Transverse colon (tissue), 4 donors: ENCODE measurements at regions not wholly inside any gene's neighbourhood (a gene's known extent, or its start where the extent isn't known, plus 50 kb on each side); places are given as distances from the start of the nearest gene placed in this dataset.

ENCODE experiments used
- DNase-seq: peaks from one replicate; pipeline ENCODE4 v3.0.0-alpha.2; 2019
- H3K27ac ChIP-seq, 4 donors: fragments of 200-600 bp; sonication (generic); 2 replicates each; pipeline ENCODE4 v1.5.1; 2016 to 2018; ENCODE audit warnings: inconsistent platforms in 4 of 4
- H3K27me3 ChIP-seq: fragments of 200-600 bp; sonication (generic); 2 replicates; pipeline ENCODE4 v1.5.1; 2017; ENCODE audit warnings: inconsistent platforms
- H3K36me3 ChIP-seq, 4 donors: fragments of 200-600 bp; sonication (generic); 2 replicates each; pipeline ENCODE4 v1.5.1; 2017 to 2019; ENCODE audit warnings: inconsistent platforms in 4 of 4
- H3K4me1 ChIP-seq, 4 donors: fragments of 200-600 bp; sonication (generic); 2 replicates each; pipeline ENCODE4 v1.5.1; 2017 to 2020; ENCODE audit warnings: inconsistent platforms in 4 of 4
- H3K4me3 ChIP-seq, 4 donors: fragments of 200-600 bp; sonication (generic); 1 replicate in 1 of 4; 2 replicates in 3 of 4; pipeline versions ENCODE4 v1.5.1 to v1.6.1; 2017 to 2019; ENCODE audit warnings: inconsistent platforms in 4 of 4
- H3K9me3 ChIP-seq, 2 donors: fragments of 200-600 bp; sonication (generic); 2 replicates each; pipeline ENCODE4 v1.5.1; 2017 to 2019; ENCODE audit warnings: inconsistent platforms in 2 of 2
- CTCF ChIP-seq, 5 experiments: fragments of 200-600 bp in 3 of 5; fragments of 450-650 bp in 2 of 5; sonication (generic) in 3 of 5; IDR thresholded peaks; 1 replicate in 2 of 5; 2 replicates in 3 of 5; pipeline ENCODE4 v1.5.1; 2016 to 2017; ENCODE audit warnings: antibody characterized with exemption in 5 of 5, inconsistent platforms in 3 of 5, mild to moderate bottlenecking in 2 of 5, moderate library complexity in 1 of 5
- EP300 ChIP-seq: sonication (generic); formaldehyde crosslinking; IDR thresholded peaks from one replicate; pipeline ENCODE4 v1.6.1; 2017; ENCODE audit warnings: antibody characterized with exemption, low read depth
- POLR2A ChIP-seq: fragments of 450-650 bp; IDR thresholded peaks from one replicate; pipeline ENCODE4 v1.6.1; 2016; ENCODE audit warnings: antibody characterized with exemption, mild to moderate bottlenecking, moderate library complexity
- POLR2AphosphoS5 ChIP-seq, 3 donors: sonication (generic); formaldehyde crosslinking; IDR thresholded peaks; one replicate each; pipeline ENCODE4 v1.6.1; 2016; ENCODE audit warnings: antibody characterized with exemption in 3 of 3
- WGBS, 2 donors: methylation state at CpG; one replicate each; pipeline ENCODE4 v1.1.5; 2018; ENCODE audit warnings: low coverage in 1 of 2; 5-methylcytosine and 5-hydroxymethylcytosine counted together
- in situ Hi-C, 4 donors: fragments of 200-750 bp; cut with MboI; loops; one replicate each; pipeline versions ENCODE4 v1.15.0 to v1.15.1; 2017; ENCODE audit warnings: low sequenced_read_pairs in 3 of 4, low pct_ligation_motif_present in 1 of 4, low pct_unique_long_range_greater_than_20kb in 1 of 4
- intact Hi-C: fragments of 100-400 bp; cut with DNase I; formaldehyde crosslinking; loops from one replicate; pipeline ENCODE4 v1.15.1; 2023; ENCODE audit warnings: low total_unique reads

GRCh38 chr6:95071464-95071863, 505.9 kb upstream of the MANEA start:
- Histone ChIP-seq H3K4me1 (no peaks in the 10 kb centered on the region), H3K4me3 (no peak overlapping the region), H3K36me3 (no peaks in the 10 kb centered on the region), H3K27ac (no peak overlapping the region), H3K27me3 (no peaks in the 10 kb centered on the region), H3K9me3 (no peaks in the 10 kb centered on the region)
- 87 to 91% methylated on average over 3 of the region's 3 CpGs for WGBS, 2 donors
- intact Hi-C loops (no loop called here), in situ Hi-C loops (no loop called here)
- no peak for TF ChIP-seq CTCF (IDR thresholded peaks at IDR 0.05)
- no peak for TF ChIP-seq POLR2AphosphoS5 (IDR thresholded peaks at IDR 0.05)
- no peak for TF ChIP-seq POLR2A
- TF ChIP-seq EP300 = no peak
- DNase-seq = no peak

- intact Hi-C loops = no loop called here
- WGBS, 2 donors = 58 to 60% methylated on average over 1 of the region's 1 CpG
- in situ Hi-C loops = no loop called here
- H3K4me3 ChIP-seq = no peak overlapping the region
- H3K27me3 ChIP-seq = no peaks in the 10 kb centered on the region
- DNase-seq = no peak
- no peak overlapping the region for H3K27ac ChIP-seq
- H3K36me3 ChIP-seq = no peaks in the 10 kb centered on the region
- no peak for TF ChIP-seq POLR2A
- no peak for TF ChIP-seq POLR2AphosphoS5 (IDR thresholded peaks at IDR 0.05)
- no peak for TF ChIP-seq CTCF (IDR thresholded peaks at IDR 0.05)
- TF ChIP-seq EP300 = no peak
- no peaks in the 10 kb centered on the region for H3K4me1 ChIP-seq
- H3K9me3 ChIP-seq = no peaks in the 10 kb centered on the region
Observed at GRCh38 chr6:95078457-95078856, 498.9 kb upstream of the MANEA start.

- TF ChIP-seq CTCF (IDR thresholded peaks at IDR 0.05) = no peak
- no peak for TF ChIP-seq EP300
- TF ChIP-seq POLR2AphosphoS5 (IDR thresholded peaks at IDR 0.05) = no peak
- no peak for TF ChIP-seq POLR2A
- Histone ChIP-seq H3K27ac (no peak overlapping the region), H3K9me3 (no peaks in the 10 kb centered on the region), H3K4me1 (no peaks in the 10 kb centered on the region), H3K36me3 (no peaks in the 10 kb centered on the region), H3K4me3 (no peak overlapping the region), H3K27me3 (no peaks in the 10 kb centered on the region)
- in situ Hi-C loops (no loop called here), intact Hi-C loops (no loop called here)
- 46 to 56% methylated on average over 2 of the region's 2 CpGs for WGBS, 2 donors
- no peak for DNase-seq
Observed at GRCh38 chr6:95081231-95081630, 496.1 kb upstream of the MANEA start.

- Histone ChIP-seq H3K27ac (no peak overlapping the region), H3K4me1 (no peaks in the 10 kb centered on the region), H3K4me3 (no peak overlapping the region), H3K9me3 (no peaks in the 10 kb centered on the region), H3K27me3 (no peaks in the 10 kb centered on the region), H3K36me3 (no peaks in the 10 kb centered on the region)
- TF ChIP-seq POLR2AphosphoS5 (IDR thresholded peaks at IDR 0.05) = no peak
- no peak for TF ChIP-seq CTCF (IDR thresholded peaks at IDR 0.05)
- TF ChIP-seq POLR2A = no peak
- in situ Hi-C loops = no loop called here
- 74 to 77% methylated on average over 2 of the region's 2 CpGs for WGBS, 2 donors
- no peak for DNase-seq
- intact Hi-C loops = no loop called here
Observed at GRCh38 chr6:95081949-95082348, 495.4 kb upstream of the MANEA start.
